Activated CD4-positive, alpha-beta T cell treated with anti-CD3 and anti-CD28 coated beads, Interleukin-2, amount 10 ng/mL, durations not matched to agents 7 days and 5 days (primary cell): ENCODE measurements at regions not wholly inside any gene's neighbourhood (a gene's known extent, or its start where the extent isn't known, plus 50 kb on each side); places are given as distances from the start of the nearest gene placed in this dataset.
"Not testable (repeated sequence)": the region's sequence is repeated elsewhere in the genome, so short reads cannot be mapped to it uniquely, and the experiment has no call there.

Experiments
- CTCF ChIA-PET: fragments of 350-600 bp; sonication (Branson Sonifier 250); formaldehyde crosslinking; loops from one replicate; lab custom pipeline; 2021; ENCODE audit warnings: antibody characterized with exemption; lab: Charles Lee
- POLR2A ChIA-PET: fragments of 350-600 bp; sonication (Branson Sonifier 250); formaldehyde crosslinking; loops from one replicate; lab custom pipeline; 2021; ENCODE audit warnings: antibody characterized with exemption; lab: Charles Lee
- DNase-seq: peaks from one replicate; pipeline ENCODE4 v3.0.0-alpha.2; 2020
- H3K27ac Mint-ChIP-seq: one replicate; pipeline ENCODE4 v1.8.0; 2021; ENCODE audit warnings: mild to moderate bottlenecking, moderate library complexity, mixed read lengths
- H3K27me3 Mint-ChIP-seq: one replicate; pipeline ENCODE4 v1.8.0; 2021; ENCODE audit warnings: mixed read lengths
- H3K36me3 Mint-ChIP-seq: one replicate; pipeline ENCODE4 v1.8.0; 2021; ENCODE audit warnings: low read depth, mixed read lengths
- H3K4me1 Mint-ChIP-seq: one replicate; pipeline ENCODE4 v1.8.0; 2021; ENCODE audit warnings: mixed read lengths
- H3K4me3 Mint-ChIP-seq: one replicate; pipeline ENCODE4 v1.8.0; 2021; ENCODE audit warnings: mild to moderate bottlenecking, moderate library complexity, mixed read lengths
- H3K9me3 Mint-ChIP-seq: one replicate; pipeline ENCODE4 v1.8.0; 2021; ENCODE audit warnings: mixed read lengths

GRCh38 chr19:30848636-30849425 is 476.6 kb downstream of the ZNF536 start:
- Mint-ChIP-seq H3K27ac (no peak overlapping the region), H3K4me3 (no peak overlapping the region), H3K36me3 (no peaks in the 10 kb centered on the region), H3K27me3 (no peaks in the 10 kb centered on the region), H3K4me1 (no peaks in the 10 kb centered on the region), H3K9me3 (no peaks in the 10 kb centered on the region)
- ChIA-PET POLR2A (no interaction called here), CTCF (no interaction called here)
- no peak for DNase-seq

- POLR2A ChIA-PET, result no interaction called here
- CTCF ChIA-PET, result no interaction called here
- H3K27me3 Mint-ChIP-seq, result no peaks in the 10 kb centered on the region
- H3K4me3 Mint-ChIP-seq, result no peak overlapping the region
- H3K36me3 Mint-ChIP-seq, result no peaks in the 10 kb centered on the region
- H3K27ac Mint-ChIP-seq, result no peak overlapping the region
- H3K4me1 Mint-ChIP-seq, result no peaks in the 10 kb centered on the region
- no peak for DNase-seq
- no peaks in the 10 kb centered on the region for H3K9me3 Mint-ChIP-seq
Measured at GRCh38 chr19:30846102-30846501, 473.9 kb downstream of the ZNF536 start.

- Mint-ChIP-seq H3K36me3 (no peaks in the 10 kb centered on the region), H3K9me3 (no peaks in the 10 kb centered on the region), H3K4me1 (no peaks in the 10 kb centered on the region), H3K27me3 (no peaks in the 10 kb centered on the region), H3K4me3 (no peak overlapping the region), H3K27ac (no peak overlapping the region)
- POLR2A ChIA-PET, result no interaction called here
- DNase-seq, result no peak
- CTCF ChIA-PET, result no interaction called here
Measured at GRCh38 chr19:30842926-30843325, 470.7 kb downstream of the ZNF536 start.

- H3K4me1 Mint-ChIP-seq, result no peaks in the 10 kb centered on the region
- no peaks in the 10 kb centered on the region for H3K27me3 Mint-ChIP-seq
- no peak for DNase-seq
- no peak overlapping the region for H3K4me3 Mint-ChIP-seq
- no peak overlapping the region for H3K27ac Mint-ChIP-seq
- POLR2A ChIA-PET, result no interaction called here
- H3K36me3 Mint-ChIP-seq, result no peaks in the 10 kb centered on the region
- CTCF ChIA-PET, result no interaction called here
- H3K9me3 Mint-ChIP-seq, result no peaks in the 10 kb centered on the region
Measured at GRCh38 chr19:30841934-30842333, 469.8 kb downstream of the ZNF536 start.

GRCh38 chr19:30830875-30831274 is 458.7 kb downstream of the ZNF536 start:
- no peak for DNase-seq
- Mint-ChIP-seq H3K36me3 (no peaks in the 10 kb centered on the region), H3K4me1 (no peaks in the 10 kb centered on the region), H3K27ac (no peak overlapping the region), H3K9me3 (no peaks in the 10 kb centered on the region), H3K4me3 (no peak overlapping the region), H3K27me3 (no peaks in the 10 kb centered on the region)
- POLR2A ChIA-PET, result no interaction called here
- CTCF ChIA-PET, result no interaction called here

GRCh38 chr19:30825505-30825904 is 453.3 kb downstream of the ZNF536 start:
- H3K27ac Mint-ChIP-seq, DNase-seq, POLR2A ChIA-PET, H3K4me1 Mint-ChIP-seq, CTCF ChIA-PET, H3K4me3 Mint-ChIP-seq, H3K27me3 Mint-ChIP-seq, H3K9me3 Mint-ChIP-seq, H3K36me3 Mint-ChIP-seq: not testable (repeated sequence)

GRCh38 chr19:30824809-30825208 is 452.6 kb downstream of the ZNF536 start:
- Mint-ChIP-seq H3K27ac (no peak overlapping the region), H3K9me3 (peaks cover 2% of the 10 kb centered on the region), H3K4me1 (no peaks in the 10 kb centered on the region), H3K36me3 (no peaks in the 10 kb centered on the region), H3K27me3 (no peaks in the 10 kb centered on the region), H3K4me3 (no peak overlapping the region)
- DNase-seq, result no peak
- ChIA-PET CTCF (no interaction called here), POLR2A (no interaction called here)

GRCh38 chr19:30817965-30818567 is 445.9 kb downstream of the ZNF536 start:
- H3K27ac Mint-ChIP-seq, result no peak overlapping the region

GRCh38 chr19:30817197-30817596 is 445.0 kb downstream of the ZNF536 start:
- Mint-ChIP-seq H3K4me1 (no peaks in the 10 kb centered on the region), H3K27me3 (no peaks in the 10 kb centered on the region), H3K9me3 (peaks cover 5% of the 10 kb centered on the region), H3K36me3 (no peaks in the 10 kb centered on the region), H3K27ac (no peak overlapping the region), H3K4me3 (no peak overlapping the region)
- no peak for DNase-seq
- ChIA-PET POLR2A (no interaction called here), CTCF (no interaction called here)

More at GRCh38 chr19:30817965-30818567, 445.9 kb downstream of the ZNF536 start:
- ChIA-PET POLR2A (no interaction called here), CTCF (no interaction called here)
- no peak overlapping the region for H3K4me3 Mint-ChIP-seq
- H3K9me3 Mint-ChIP-seq, result peaks cover 5% of the 10 kb centered on the region
- H3K27me3 Mint-ChIP-seq, result no peaks in the 10 kb centered on the region
- DNase-seq, result no peak
- no peaks in the 10 kb centered on the region for H3K4me1 Mint-ChIP-seq
- H3K36me3 Mint-ChIP-seq, result no peaks in the 10 kb centered on the region

GRCh38 chr19:30815889-30816580 is 443.9 kb downstream of the ZNF536 start:
- no peak overlapping the region for H3K4me3 Mint-ChIP-seq
- H3K4me1 Mint-ChIP-seq, result no peaks in the 10 kb centered on the region
- no peaks in the 10 kb centered on the region for H3K27me3 Mint-ChIP-seq
- H3K9me3 Mint-ChIP-seq, result peaks cover 5% of the 10 kb centered on the region
- ChIA-PET CTCF (no interaction called here), POLR2A (no interaction called here)
- no peaks in the 10 kb centered on the region for H3K36me3 Mint-ChIP-seq
- DNase-seq, result no peak
- no peak overlapping the region for H3K27ac Mint-ChIP-seq

GRCh38 chr19:30812099-30812678 is 440.0 kb downstream of the ZNF536 start:
- Mint-ChIP-seq H3K27me3 (no peaks in the 10 kb centered on the region), H3K36me3 (no peaks in the 10 kb centered on the region), H3K9me3 (peaks cover 3% of the 10 kb centered on the region), H3K4me1 (no peaks in the 10 kb centered on the region), H3K4me3 (no peak overlapping the region), H3K27ac (no peak overlapping the region)
- ChIA-PET CTCF (interaction anchor here (1.1 kb wide), 1 partner anchor 27 kb away, joined by 3 read pairs; no protein-coding TSS in a partner anchor), POLR2A (no interaction called here)
- no peak for DNase-seq

GRCh38 chr19:30811397-30812098 is 439.4 kb downstream of the ZNF536 start:
- ChIA-PET POLR2A (no interaction called here), CTCF (no interaction called here)
- H3K4me1 Mint-ChIP-seq, result no peaks in the 10 kb centered on the region
- peaks cover 3% of the 10 kb centered on the region for H3K9me3 Mint-ChIP-seq
- no peak for DNase-seq
- no peaks in the 10 kb centered on the region for H3K27me3 Mint-ChIP-seq
- H3K27ac Mint-ChIP-seq, result no peak overlapping the region
- H3K4me3 Mint-ChIP-seq, result no peak overlapping the region
- H3K36me3 Mint-ChIP-seq, result no peaks in the 10 kb centered on the region
